Loucy (cell line): ENCODE measurements at regions not wholly inside any gene's neighbourhood (a gene's known extent, or its start where the extent isn't known, plus 50 kb on each side); places are given as distances from the start of the nearest gene placed in this dataset.
"Not testable (repeated sequence)": the region's sequence is repeated elsewhere in the genome, so short reads cannot be mapped to it uniquely, and the experiment has no call there.

ENCODE experiments used
- H2AFZ ChIP-seq: fragments of 200-600 bp; sonication (generic); 2 replicates; pipeline ENCODE4 v1.6.0; 2016; ENCODE audit warnings: antibody characterized with exemption, mild to moderate bottlenecking, low read length, moderate library complexity
- H3F3A ChIP-seq: fragments of 200-600 bp; 2 replicates; pipeline ENCODE4 v1.6.0; 2016; ENCODE audit warnings: antibody characterized with exemption, low read depth, mild to moderate bottlenecking
- H3K27me3 ChIP-seq: fragments of 200-600 bp; sonication (generic); 2 replicates; pipeline ENCODE4 v1.6.1; 2014; ENCODE audit warnings: low read length, mild to moderate bottlenecking; ENCODE audit not compliant: insufficient read depth, poor library complexity, severe bottlenecking
- H3K36me3 ChIP-seq: fragments of 200-600 bp; sonication (generic); 2 replicates; pipeline ENCODE4 v1.6.1; 2016; ENCODE audit warnings: low read length; ENCODE audit not compliant: insufficient read depth
- H3K4me1 ChIP-seq: fragments of 200-600 bp; sonication (generic); 2 replicates; pipeline ENCODE4 v1.5.1; 2014; ENCODE audit warnings: low read length, mild to moderate bottlenecking; ENCODE audit not compliant: insufficient read depth, poor library complexity, severe bottlenecking
- H3K4me2 ChIP-seq: fragments of 200-600 bp; sonication (generic); 2 replicates; pipeline ENCODE4 v1.6.0; 2014; ENCODE audit warnings: antibody characterized with exemption, low read length, low read depth, mild to moderate bottlenecking; ENCODE audit not compliant: poor library complexity, severe bottlenecking
- H3K4me3 ChIP-seq: fragments of 200-600 bp; sonication (generic); 2 replicates; pipeline ENCODE4 v1.5.1; 2014; ENCODE audit warnings: low read length, mild to moderate bottlenecking, mixed read lengths; ENCODE audit not compliant: poor library complexity, severe bottlenecking
- H3K79me2 ChIP-seq: fragments of 200-600 bp; sonication (generic); 2 replicates; pipeline ENCODE4 v1.6.1; 2014; ENCODE audit warnings: low read length; ENCODE audit not compliant: insufficient read depth
- H3K9ac ChIP-seq: fragments of 200-600 bp; sonication (generic); 2 replicates; pipeline ENCODE4 v1.6.0; 2014; ENCODE audit warnings: mild to moderate bottlenecking, low read depth, low read length, moderate library complexity; ENCODE audit not compliant: poor library complexity, severe bottlenecking
- H3K9me2 ChIP-seq: fragments of 200-600 bp; sonication (generic); replicated peaks from 2 replicates; pipeline ENCODE4 v1.6.1; 2016; ENCODE audit warnings: low read depth, low read length, mixed read lengths
- H3K9me3 ChIP-seq: fragments of 200-600 bp; sonication (generic); 2 replicates; pipeline ENCODE4 v1.6.1; 2014; ENCODE audit warnings: mild to moderate bottlenecking, antibody characterized with exemption, low read length, low read depth; ENCODE audit not compliant: insufficient read depth
- H4K20me1 ChIP-seq: fragments of 200-600 bp; sonication (generic); 2 replicates; pipeline ENCODE4 v1.6.0; 2014; ENCODE audit warnings: antibody characterized with exemption, low read length, mild to moderate bottlenecking; ENCODE audit not compliant: insufficient read depth, poor library complexity, severe bottlenecking
- CTCF ChIP-seq: fragments of 200-600 bp; sonication (generic); conservative IDR thresholded peaks from 2 replicates; pipeline ENCODE4 v1.5.1; 2014; ENCODE audit warnings: mild to moderate bottlenecking, antibody characterized with exemption, low read length
- EZH2phosphoT487 ChIP-seq: fragments of 200-600 bp; IDR thresholded peaks from 2 replicates; pipeline ENCODE4 v1.6.1; 2018; ENCODE audit warnings: antibody characterized with exemption, mild to moderate bottlenecking, moderate library complexity, borderline replicate concordance

- Histone ChIP-seq H3K4me3 (no peak overlapping the region), H3K4me2 (no peak overlapping the region), H3K36me3 (no peaks in the 10 kb centered on the region), H3K79me2 (no peaks in the 10 kb centered on the region), H4K20me1 (no peaks in the 10 kb centered on the region), H2AFZ (no peak overlapping the region), H3K27me3 (no peaks in the 10 kb centered on the region), H3K9ac (no peak overlapping the region), H3F3A (no peaks in the 10 kb centered on the region), H3K9me2 (no peaks in the 10 kb centered on the region), H3K4me1 (no peaks in the 10 kb centered on the region), H3K9me3 (peaks cover 51% of the 10 kb centered on the region)
- TF ChIP-seq CTCF = no peak
- no peak for TF ChIP-seq EZH2phosphoT487
Observed at GRCh38 chr22:10778296-10778814, 4749.6 kb upstream of the OR11H1 start.

GRCh38 chr22:10779200-10779599 lies 4748.8 kb upstream of the OR11H1 start:
- H3K79me2 ChIP-seq, H3K4me3 ChIP-seq, H3K4me2 ChIP-seq, H3K9ac ChIP-seq, H4K20me1 ChIP-seq, H3K9me2 ChIP-seq, H2AFZ ChIP-seq, H3K4me1 ChIP-seq, H3F3A ChIP-seq, H3K27me3 ChIP-seq, H3K36me3 ChIP-seq: not testable (repeated sequence)
- H3K9me3 ChIP-seq = peaks cover 51% of the 10 kb centered on the region

- H3K4me1 ChIP-seq = no peaks in the 10 kb centered on the region
- H3K9me2 ChIP-seq = no peaks in the 10 kb centered on the region
- no peak overlapping the region for H3K4me3 ChIP-seq
- H3K79me2 ChIP-seq = no peaks in the 10 kb centered on the region
- H4K20me1 ChIP-seq = no peaks in the 10 kb centered on the region
- no peak overlapping the region for H3K9ac ChIP-seq
- no peaks in the 10 kb centered on the region for H3K27me3 ChIP-seq
- no peaks in the 10 kb centered on the region for H3F3A ChIP-seq
- H3K4me2 ChIP-seq = no peak overlapping the region
- peaks cover 51% of the 10 kb centered on the region for H3K9me3 ChIP-seq
- no peak overlapping the region for H2AFZ ChIP-seq
- TF ChIP-seq EZH2phosphoT487 = no peak
- no peak for TF ChIP-seq CTCF
- no peaks in the 10 kb centered on the region for H3K36me3 ChIP-seq
Observed at GRCh38 chr22:10780281-10780680, 4747.7 kb upstream of the OR11H1 start.

GRCh38 chr22:10781571-10782403 lies 4746.2 kb upstream of the OR11H1 start:
- Histone ChIP-seq H3K4me1 (no peaks in the 10 kb centered on the region), H3K9ac (no peak overlapping the region), H3K4me2 (no peak overlapping the region), H3K4me3 (no peak overlapping the region), H3K9me3 (peaks cover 40% of the 10 kb centered on the region), H3K9me2 (no peaks in the 10 kb centered on the region), H3K79me2 (no peaks in the 10 kb centered on the region), H2AFZ (no peak overlapping the region), H4K20me1 (no peaks in the 10 kb centered on the region), H3K27me3 (no peaks in the 10 kb centered on the region), H3F3A (no peaks in the 10 kb centered on the region), H3K36me3 (no peaks in the 10 kb centered on the region)
- TF ChIP-seq EZH2phosphoT487 = no peak
- no peak for TF ChIP-seq CTCF
